ENCODE measurements at regions not wholly inside any gene's neighbourhood (a gene's known extent, or its start where the extent isn't known, plus 50 kb on each side); places are given as distances from the start of the nearest gene placed in this dataset.

GRCh38 chr9:4932681-4933080, 52.4 kb upstream of the JAK2 start:
- H3K4me3 ChIP-seq, result no peak overlapping the region

GRCh38 chr9:4933177-4933576, 51.9 kb upstream of the JAK2 start:
- no peak for DNase-seq
- Histone ChIP-seq H3K9me3 (no peaks in the 10 kb centered on the region), H3K4me1 (peaks cover 0 to 45% (median 33%) of the 10 kb centered on the region in 4 donors), H3K4me3 (no peak overlapping the region), H3K36me3 (no peaks in the 10 kb centered on the region), H3K27ac (peak overlapping the region in 1 of 4 donors; percentile 12), H3K27me3 (no peaks in the 10 kb centered on the region)
- no peak for TF ChIP-seq POLR2AphosphoS5 (IDR thresholded peaks at IDR 0.05)
- no peak for TF ChIP-seq POLR2A (IDR thresholded peaks at IDR 0.05)
- TF ChIP-seq CTCF (IDR thresholded peaks at IDR 0.05), result no peak
- TF ChIP-seq EP300 (IDR thresholded peaks at IDR 0.05), result no peak
- WGBS, 2 donors, result 82 to 86% methylated on average over 4 of the region's 4 CpGs
- intact Hi-C loops (cut with DNase I), result no loop called here

More at GRCh38 chr9:4932681-4933080, 52.4 kb upstream of the JAK2 start:
- Histone ChIP-seq H3K27me3 (no peaks in the 10 kb centered on the region), H3K27ac (peak overlapping the region in 1 of 4 donors; percentile 12), H3K9me3 (no peaks in the 10 kb centered on the region), H3K36me3 (no peaks in the 10 kb centered on the region), H3K4me1 (peaks cover 0 to 45% (median 33%) of the 10 kb centered on the region in 4 donors)
- TF ChIP-seq POLR2AphosphoS5 (IDR thresholded peaks at IDR 0.05) (no peak), EP300 (IDR thresholded peaks at IDR 0.05) (no peak), CTCF (IDR thresholded peaks at IDR 0.05) (no peak), POLR2A (IDR thresholded peaks at IDR 0.05) (no peak)
- intact Hi-C loops (cut with DNase I), result no loop called here
- WGBS, 2 donors, result 94 to 95% methylated on average over 4 of the region's 4 CpGs
- no peak for DNase-seq

- Histone ChIP-seq H3K36me3 (no peaks in the 10 kb centered on the region), H3K27me3 (no peaks in the 10 kb centered on the region), H3K4me3 (no peak overlapping the region), H3K9me3 (no peaks in the 10 kb centered on the region), H3K27ac (no peak overlapping the region), H3K4me1 (peaks cover 0 to 45% (median 33%) of the 10 kb centered on the region in 4 donors)
- intact Hi-C loops (cut with DNase I), result no loop called here
- DNase-seq, result no peak
- WGBS, 2 donors, result 96 to 99% methylated on average over 2 of the region's 2 CpGs
- no peak for TF ChIP-seq CTCF (IDR thresholded peaks at IDR 0.05)
- TF ChIP-seq POLR2AphosphoS5 (IDR thresholded peaks at IDR 0.05), result no peak
- no peak for TF ChIP-seq EP300 (IDR thresholded peaks at IDR 0.05)
- TF ChIP-seq POLR2A (IDR thresholded peaks at IDR 0.05), result no peak
Observed at GRCh38 chr9:4933861-4934260, 51.2 kb upstream of the JAK2 start.

- 70 to 80% methylated on average over 4 of the region's 4 CpGs for WGBS, 2 donors
- TF ChIP-seq POLR2AphosphoS5 (IDR thresholded peaks at IDR 0.05), result no peak
- no peak for TF ChIP-seq POLR2A (IDR thresholded peaks at IDR 0.05)
- no peak for TF ChIP-seq CTCF (IDR thresholded peaks at IDR 0.05)
- TF ChIP-seq EP300 (IDR thresholded peaks at IDR 0.05), result no peak
- Histone ChIP-seq H3K36me3 (no peaks in the 10 kb centered on the region), H3K27ac (no peak overlapping the region), H3K9me3 (no peaks in the 10 kb centered on the region), H3K4me3 (no peak overlapping the region), H3K27me3 (no peaks in the 10 kb centered on the region), H3K4me1 (peaks cover 0 to 41% (median 28%) of the 10 kb centered on the region in 4 donors)
- no peak for DNase-seq
- intact Hi-C loops (cut with DNase I), result no loop called here
Observed at GRCh38 chr9:4935001-4935672, 49.9 kb upstream of the JAK2 start.

All from sigmoid colon (tissue), 6 donors.